Mucosa of descending colon (tissue), 3 donors: ENCODE measurements at regions not wholly inside any gene's neighbourhood (a gene's known extent, or its start where the extent isn't known, plus 50 kb on each side); places are given as distances from the start of the nearest gene placed in this dataset.

Experiments used
- ATAC-seq: fragments of 200-7000 bp; cut with Tn5 transposase; one replicate; pipeline ENCODE4 v1.9.1; 2020; ENCODE audit warnings: mild to moderate bottlenecking, moderate library complexity
- DNase-seq, 3 donors: peaks; one replicate each; pipeline ENCODE4 v3.0.0-alpha.2; 2020
- H3K36me3 ChIP-seq: fragments of 200-600 bp; one replicate; pipeline ENCODE4 v1.8.0; 2021; ENCODE audit warnings: low read depth, mild to moderate bottlenecking
- H3K4me1 ChIP-seq: fragments of 200-600 bp; one replicate; pipeline ENCODE4 v1.8.0; 2021; ENCODE audit warnings: low read depth, mild to moderate bottlenecking
- H3K4me3 ChIP-seq: fragments of 200-600 bp; one replicate; pipeline ENCODE4 v1.8.0; 2021; ENCODE audit warnings: mild to moderate bottlenecking
- H3K9me3 ChIP-seq: fragments of 200-600 bp; one replicate; pipeline ENCODE4 v1.8.0; 2021; ENCODE audit warnings: mild to moderate bottlenecking
- CTCF ChIP-seq: fragments of 200-600 bp; IDR thresholded peaks from one replicate; pipeline ENCODE4 v1.8.0; 2022; ENCODE audit warnings: antibody characterized with exemption, mild to moderate bottlenecking
- intact Hi-C, 2 donors: fragments of 100-400 bp; cut with DNase I in 1 of 2; cut with micrococcal nuclease in 1 of 2; formaldehyde crosslinking; loops; one replicate each; pipeline versions ENCODE4 v1.11.0 to v1.11.1; 2022; cut with DNase I, micrococcal nuclease
- donor health status: DM: no; HTN: no; CAD: no; lungs with moderate emphysema.
- donor health status: DM: no; HTN: no; CAD: no.
- donor health status: DM: no; HTN: yes; CAD: no.

GRCh38 chr20:17014756-17015366, 212.0 kb upstream of the PCSK2 start:
- no peaks in the 10 kb centered on the region for H3K4me1 ChIP-seq
- no peak for DNase-seq
- TF ChIP-seq CTCF = no peak
- H3K9me3 ChIP-seq = no peaks in the 10 kb centered on the region
- H3K4me3 ChIP-seq = no peak overlapping the region
- H3K36me3 ChIP-seq = no peaks in the 10 kb centered on the region
- intact Hi-C loops = no loop called here
- ATAC-seq = no peak

- DNase-seq = no peak
- intact Hi-C loops = no loop called here
- no peaks in the 10 kb centered on the region for H3K9me3 ChIP-seq
- H3K4me3 ChIP-seq = no peak overlapping the region
- no peak for TF ChIP-seq CTCF
- no peak for ATAC-seq
- H3K36me3 ChIP-seq = no peaks in the 10 kb centered on the region
- no peaks in the 10 kb centered on the region for H3K4me1 ChIP-seq
Observed at GRCh38 chr20:17017232-17017631, 209.6 kb upstream of the PCSK2 start.

- Histone ChIP-seq H3K4me3 (no peak overlapping the region), H3K9me3 (no peaks in the 10 kb centered on the region), H3K4me1 (no peaks in the 10 kb centered on the region), H3K36me3 (no peaks in the 10 kb centered on the region)
- DNase-seq (no peak), ATAC-seq (no peak)
- TF ChIP-seq CTCF = no peak
- intact Hi-C loops = no loop called here
Observed at GRCh38 chr20:17021481-17021880, 205.4 kb upstream of the PCSK2 start.

- Histone ChIP-seq H3K9me3 (no peaks in the 10 kb centered on the region), H3K4me3 (no peak overlapping the region), H3K4me1 (no peaks in the 10 kb centered on the region), H3K36me3 (no peaks in the 10 kb centered on the region)
- ATAC-seq (no peak), DNase-seq (no peak)
- intact Hi-C loops = no loop called here
- no peak for TF ChIP-seq CTCF
Observed at GRCh38 chr20:17023036-17023435, 203.8 kb upstream of the PCSK2 start.

GRCh38 chr20:17023806-17024205, 203.0 kb upstream of the PCSK2 start:
- no peaks in the 10 kb centered on the region for H3K4me1 ChIP-seq
- no peaks in the 10 kb centered on the region for H3K36me3 ChIP-seq
- no peak for ATAC-seq
- H3K9me3 ChIP-seq = no peaks in the 10 kb centered on the region
- H3K4me3 ChIP-seq = no peak overlapping the region
- intact Hi-C loops = no loop called here
- TF ChIP-seq CTCF = no peak
- no peak for DNase-seq
